HG02798 (cell line): ENCODE measurements at regions not wholly inside any gene's neighbourhood (a gene's known extent, or its start where the extent isn't known, plus 50 kb on each side); places are given as distances from the start of the nearest gene placed in this dataset.
"Not testable (repeated sequence)": the region's sequence is repeated elsewhere in the genome, so short reads cannot be mapped to it uniquely, and the experiment has no call there.

Experiments used
- ATAC-seq: cut with Tn5 transposase; IDR thresholded peaks from one replicate; pipeline ENCODE4 v1.9.1; 2021; ENCODE audit warnings: mild to moderate bottlenecking; ENCODE audit not compliant: unreplicated experiment, poor library complexity

GRCh38 chr2:12613137-12613835 lies 103.5 kb upstream of the TRIB2 start:
- ATAC-seq = no peak

- no peak for ATAC-seq
These were observed 101.2 kb upstream of the TRIB2 start for GRCh38 chr2:12615509-12615908.

GRCh38 chr2:12616456-12617156 lies 100.1 kb upstream of the TRIB2 start:
- ATAC-seq = no peak

GRCh38 chr2:12617366-12617765 lies 99.4 kb upstream of the TRIB2 start:
- no peak for ATAC-seq

- no peak for ATAC-seq
These were observed 98.9 kb upstream of the TRIB2 start for GRCh38 chr2:12617853-12618252.

GRCh38 chr2:12618576-12618975 lies 98.2 kb upstream of the TRIB2 start:
- no peak for ATAC-seq

- no peak for ATAC-seq
These were observed 96.8 kb upstream of the TRIB2 start for GRCh38 chr2:12619975-12620374.

GRCh38 chr2:12620759-12621158 lies 96.0 kb upstream of the TRIB2 start:
- no peak for ATAC-seq

- ATAC-seq = no peak
These were observed 93.7 kb upstream of the TRIB2 start for GRCh38 chr2:12623051-12623450.

GRCh38 chr2:12624384-12624783 lies 92.4 kb upstream of the TRIB2 start:
- no peak for ATAC-seq

GRCh38 chr2:12624905-12625598 lies 91.7 kb upstream of the TRIB2 start:
- no peak for ATAC-seq

GRCh38 chr2:12628541-12628940 lies 88.2 kb upstream of the TRIB2 start:
- not testable (repeated sequence) for ATAC-seq

- ATAC-seq = no peak
These were observed 79.7 kb upstream of the TRIB2 start for GRCh38 chr2:12636837-12637581.

GRCh38 chr2:12637754-12638153 lies 79.0 kb upstream of the TRIB2 start:
- no peak for ATAC-seq

GRCh38 chr2:12641441-12641840 lies 75.3 kb upstream of the TRIB2 start:
- no peak for ATAC-seq

- ATAC-seq = no peak
These were observed 74.4 kb upstream of the TRIB2 start for GRCh38 chr2:12642332-12642731.

GRCh38 chr2:12642859-12643258 lies 73.9 kb upstream of the TRIB2 start:
- ATAC-seq = no peak

GRCh38 chr2:12649602-12650400 lies 66.9 kb upstream of the TRIB2 start:
- no peak for ATAC-seq

- ATAC-seq = no peak
These were observed 65.1 kb upstream of the TRIB2 start for GRCh38 chr2:12651641-12652040.

GRCh38 chr2:12652723-12653122 lies 64.0 kb upstream of the TRIB2 start:
- ATAC-seq = no peak
